Upper lobe of left lung (tissue), 4 donors: ENCODE measurements at regions not wholly inside any gene's neighbourhood (a gene's known extent, or its start where the extent isn't known, plus 50 kb on each side); places are given as distances from the start of the nearest gene placed in this dataset.

Experiments
- CTCF ChIP-seq, 6 experiments: fragments of 450-650 bp in 4 of 6; fragments of 200-600 bp in 2 of 6; sonication (generic) in 2 of 6; IDR thresholded peaks; one replicate each; pipeline ENCODE4 v1.5.1; 2016 to 2019; ENCODE audit warnings: antibody characterized with exemption in 6 of 6
- EP300 ChIP-seq, 4 donors: sonication (generic); formaldehyde crosslinking; IDR thresholded peaks; one replicate each; pipeline ENCODE4 v1.5.1; 2017; ENCODE audit warnings: antibody characterized with exemption in 4 of 4, control low read depth in 2 of 4
- POLR2A ChIP-seq, 4 donors: fragments of 450-650 bp; IDR thresholded peaks; one replicate each; pipeline ENCODE4 v1.5.1; 2016 to 2017; ENCODE audit warnings: antibody characterized with exemption in 4 of 4, mild to moderate bottlenecking in 2 of 4
- POLR2AphosphoS5 ChIP-seq, 2 donors: sonication (generic); formaldehyde crosslinking; IDR thresholded peaks; one replicate each; pipeline ENCODE4 v1.5.1; 2017; ENCODE audit warnings: antibody characterized with exemption in 2 of 2

GRCh38 chr2:5203134-5203755 is 488.9 kb upstream of the SOX11 start:
- TF ChIP-seq CTCF (IDR thresholded peaks at IDR 0.05) = no peak
- TF ChIP-seq POLR2A (IDR thresholded peaks at IDR 0.05) = no peak
- no peak for TF ChIP-seq POLR2AphosphoS5 (IDR thresholded peaks at IDR 0.05)
- no peak for TF ChIP-seq EP300 (IDR thresholded peaks at IDR 0.05)
